HG02798 (cell line): ENCODE measurements at regions not wholly inside any gene's neighbourhood (a gene's known extent, or its start where the extent isn't known, plus 50 kb on each side); places are given as distances from the start of the nearest gene placed in this dataset.
"Not testable (repeated sequence)": the region's sequence is repeated elsewhere in the genome, so short reads cannot be mapped to it uniquely, and the experiment has no call there.

Source experiments
- ATAC-seq: cut with Tn5 transposase; IDR thresholded peaks from one replicate; pipeline ENCODE4 v1.9.1; 2021; ENCODE audit warnings: mild to moderate bottlenecking; ENCODE audit not compliant: unreplicated experiment, poor library complexity

DNA sequence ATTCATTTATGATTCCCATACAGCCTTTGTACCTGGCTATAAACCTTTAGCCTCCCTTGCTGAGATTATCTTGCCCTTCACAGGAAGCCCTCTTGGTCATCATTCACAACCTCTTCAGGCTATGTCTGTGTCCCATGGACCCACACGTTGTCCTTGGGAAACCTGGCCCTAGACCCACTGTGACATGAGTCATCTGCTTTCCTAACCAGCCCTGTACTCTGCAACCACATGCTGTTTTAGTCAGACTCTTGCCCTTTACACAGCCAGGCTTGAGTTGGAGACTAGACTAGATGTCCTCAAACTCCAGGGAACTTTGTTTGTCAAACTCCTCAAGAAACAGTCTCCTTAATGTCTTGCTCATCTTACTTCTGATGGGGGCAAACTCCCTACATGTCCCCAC is 229.3 kb upstream of the ZSWIM2 start:
- no peak for ATAC-seq

DNA sequence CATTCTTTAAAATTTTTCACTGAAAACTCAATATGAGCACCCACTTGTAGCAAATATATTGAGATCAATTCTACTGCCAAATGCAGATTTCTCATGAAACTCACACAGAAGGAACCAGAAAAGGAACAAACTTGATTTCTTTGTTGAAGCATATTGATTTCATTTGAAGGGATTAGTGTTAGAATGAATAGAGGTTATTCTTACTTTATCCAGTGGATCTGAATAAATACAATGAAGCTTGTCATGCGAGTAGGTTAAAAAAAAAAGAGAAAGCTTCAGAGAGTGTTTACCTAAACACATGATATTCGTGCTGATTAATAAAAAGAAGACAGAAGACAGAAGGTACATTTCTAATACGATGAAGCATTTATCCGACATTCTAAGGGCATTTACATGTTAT is 226.7 kb upstream of the ZSWIM2 start:
- no peak for ATAC-seq

DNA sequence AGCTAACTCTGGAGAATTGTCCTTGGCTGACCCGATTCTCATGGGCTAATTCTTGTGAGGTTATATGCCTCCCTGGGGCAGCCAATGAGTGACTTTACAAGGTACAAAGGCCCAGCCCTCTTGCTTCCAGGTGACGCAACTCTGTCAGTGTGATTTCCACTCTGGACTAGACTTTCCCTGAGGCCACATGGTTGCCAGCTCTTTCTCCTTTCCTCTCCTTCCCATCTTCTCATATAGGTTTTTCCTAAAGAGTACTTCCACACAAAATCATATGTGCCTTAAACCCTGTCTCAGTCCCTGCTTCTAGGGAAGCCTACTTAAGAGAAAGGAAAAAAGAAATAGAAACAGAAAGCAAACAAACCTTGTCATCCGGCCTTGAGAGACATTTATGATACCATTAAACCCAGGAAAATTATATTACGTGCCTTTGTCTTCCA is 226.2 kb upstream of the ZSWIM2 start:
- ATAC-seq = no peak

DNA sequence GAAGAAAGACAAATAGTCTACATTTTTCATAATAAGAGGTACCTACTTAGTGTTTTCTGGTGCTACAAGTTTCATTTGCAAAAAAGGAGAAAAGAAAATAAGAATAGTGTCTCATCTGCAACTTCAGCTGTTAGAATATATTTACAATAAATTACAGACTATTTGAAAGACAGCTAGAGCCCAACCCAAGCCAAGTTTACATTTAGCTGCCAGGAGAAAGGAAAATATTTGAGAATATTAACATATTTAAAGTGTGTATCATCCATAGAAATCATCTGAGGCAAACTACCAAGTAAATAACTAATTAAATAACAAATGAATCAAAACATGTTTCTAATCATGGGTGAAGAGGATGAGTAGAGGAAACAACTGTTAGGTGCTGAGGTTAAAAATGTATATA is 209.2 kb upstream of the ZSWIM2 start:
- ATAC-seq = no peak

DNA sequence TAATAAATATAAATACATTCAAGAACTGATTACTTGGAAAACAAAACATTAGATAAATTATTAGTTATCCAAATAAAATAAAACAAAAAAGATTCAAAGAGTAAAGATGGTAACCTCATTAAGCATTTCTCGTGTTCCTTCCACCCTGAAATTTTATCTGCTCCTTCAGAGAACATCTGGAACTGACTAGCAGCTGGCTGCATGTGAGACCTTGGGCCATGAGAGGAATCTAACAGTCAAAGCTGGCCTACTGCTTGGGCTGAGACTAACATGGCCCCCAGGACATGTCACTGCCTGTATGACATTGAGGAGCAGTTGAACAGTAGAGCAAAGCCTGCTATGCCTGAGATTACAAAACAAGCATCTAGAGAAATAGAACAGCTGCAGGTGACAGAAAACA is 208.5 kb upstream of the ZSWIM2 start:
- ATAC-seq = no peak

DNA sequence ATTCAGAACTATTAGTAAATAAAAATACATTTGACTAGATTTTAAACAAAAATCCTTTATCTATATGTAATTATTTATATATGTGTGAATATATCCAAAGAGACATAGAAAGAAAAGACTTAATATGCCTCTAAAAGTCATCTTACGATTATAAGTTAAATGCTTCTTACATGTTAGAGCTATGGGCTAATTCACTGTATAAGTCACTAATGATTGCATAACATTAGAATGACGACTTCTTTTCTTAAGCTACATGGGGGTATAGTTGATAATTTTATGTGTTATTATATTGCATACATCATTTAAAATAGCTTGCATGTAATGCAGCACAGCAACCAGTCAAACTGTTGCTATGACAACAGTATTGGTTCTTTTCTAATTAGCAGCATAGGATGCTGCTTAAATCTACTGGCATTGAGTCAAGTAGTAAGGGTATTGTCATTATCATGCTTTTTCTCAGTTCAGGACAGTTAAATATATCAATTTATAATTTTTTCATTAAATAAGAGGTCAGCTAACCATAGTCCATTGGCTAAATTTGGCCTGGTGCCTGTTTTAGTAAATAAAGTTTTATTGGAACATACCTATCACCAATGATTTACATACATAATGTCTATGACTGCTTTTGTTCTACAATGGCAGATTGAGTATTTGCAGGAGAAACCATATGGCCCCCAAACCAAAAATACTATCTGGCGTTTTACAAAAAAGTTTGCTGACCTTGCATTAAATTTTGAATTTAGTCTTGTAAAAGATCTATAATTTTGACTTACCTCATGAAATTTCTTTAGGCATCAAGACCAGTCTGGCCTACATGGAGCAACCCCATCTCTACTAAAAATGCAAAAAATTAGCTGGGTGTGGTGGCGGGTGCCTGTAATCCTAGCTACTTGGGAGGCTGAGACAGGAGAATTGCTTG is 207.7 kb upstream of the ZSWIM2 start:
- ATAC-seq = no peak

DNA sequence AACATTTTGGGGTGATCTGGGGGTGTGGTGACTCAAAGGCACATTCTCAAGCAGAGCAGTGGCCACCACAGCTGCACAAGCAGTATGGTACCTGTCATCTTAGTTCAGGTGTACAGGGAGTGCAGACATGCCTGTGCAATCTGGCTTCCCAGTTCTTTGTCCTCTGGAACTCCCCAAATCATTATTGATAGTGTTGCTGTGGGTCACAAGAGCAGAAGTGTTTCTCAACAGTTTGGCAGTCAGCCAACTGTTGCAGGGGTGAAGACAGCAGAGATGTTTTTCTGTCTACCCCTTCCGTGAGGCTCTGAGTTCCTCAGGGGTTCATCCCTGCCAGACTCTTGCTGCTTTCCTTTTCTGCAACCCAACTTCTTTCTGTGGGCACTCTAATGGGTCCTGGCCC is 206.5 kb upstream of the ZSWIM2 start:
- ATAC-seq = no peak

DNA sequence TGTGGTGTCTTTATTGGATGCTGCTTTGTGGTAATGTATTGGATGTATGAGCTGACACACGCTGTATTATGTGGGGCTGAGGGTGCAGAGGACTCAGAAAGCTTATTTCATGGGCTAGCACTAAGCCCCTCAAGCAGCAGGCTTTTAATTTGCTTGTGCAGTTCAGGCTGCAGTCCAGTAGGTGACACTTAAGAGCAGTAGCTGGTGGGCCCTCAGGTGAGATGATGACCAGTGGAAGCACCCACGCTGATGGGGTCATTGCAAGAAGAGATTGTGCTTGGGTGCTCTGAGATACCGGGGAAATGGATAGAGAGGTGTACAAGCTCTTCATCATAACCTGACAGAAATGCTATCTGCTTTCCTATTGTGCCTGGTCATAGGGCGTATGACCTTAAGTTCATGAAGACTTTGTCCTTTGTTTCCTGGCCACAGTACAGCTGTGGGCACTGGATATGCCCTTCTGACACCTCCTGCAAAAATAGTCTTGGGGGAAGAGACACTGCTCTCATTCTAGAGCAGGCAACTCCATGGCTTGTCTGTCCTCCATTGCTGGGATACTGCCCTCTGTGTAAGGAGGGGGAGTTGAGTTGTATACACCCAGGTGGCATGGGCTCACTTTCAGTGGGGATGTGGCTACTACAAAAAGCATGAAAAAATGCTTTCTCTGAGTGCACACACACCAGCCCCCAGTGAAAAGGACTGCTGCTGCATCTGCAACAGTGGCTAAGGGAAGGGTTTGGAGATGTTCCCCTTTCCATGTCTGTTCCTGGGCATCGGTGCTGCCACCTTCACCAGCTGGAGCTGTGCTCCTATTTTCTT is 205.7 kb upstream of the ZSWIM2 start:
- ATAC-seq = peak; percentile 35

DNA sequence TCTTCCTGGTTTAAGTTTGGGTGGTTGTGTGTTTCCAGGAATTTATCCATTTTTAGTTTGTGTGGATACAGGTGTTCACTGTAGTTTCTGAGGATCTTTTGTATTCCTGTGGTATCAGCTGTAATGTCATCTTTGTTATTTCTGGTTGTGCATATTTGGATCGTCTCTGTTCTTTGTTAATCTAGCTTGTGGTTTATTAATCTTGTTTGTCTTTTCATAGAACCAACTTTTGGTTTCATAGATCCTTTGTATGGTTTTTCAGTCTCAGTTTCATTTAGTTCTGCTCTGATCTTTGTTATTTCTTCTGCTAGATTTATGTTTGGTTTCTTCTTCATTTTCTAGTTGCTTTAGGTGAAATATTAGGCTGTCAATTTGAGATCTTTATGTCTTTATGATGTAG is 202.4 kb upstream of the ZSWIM2 start:
- ATAC-seq = peak; percentile 93

DNA sequence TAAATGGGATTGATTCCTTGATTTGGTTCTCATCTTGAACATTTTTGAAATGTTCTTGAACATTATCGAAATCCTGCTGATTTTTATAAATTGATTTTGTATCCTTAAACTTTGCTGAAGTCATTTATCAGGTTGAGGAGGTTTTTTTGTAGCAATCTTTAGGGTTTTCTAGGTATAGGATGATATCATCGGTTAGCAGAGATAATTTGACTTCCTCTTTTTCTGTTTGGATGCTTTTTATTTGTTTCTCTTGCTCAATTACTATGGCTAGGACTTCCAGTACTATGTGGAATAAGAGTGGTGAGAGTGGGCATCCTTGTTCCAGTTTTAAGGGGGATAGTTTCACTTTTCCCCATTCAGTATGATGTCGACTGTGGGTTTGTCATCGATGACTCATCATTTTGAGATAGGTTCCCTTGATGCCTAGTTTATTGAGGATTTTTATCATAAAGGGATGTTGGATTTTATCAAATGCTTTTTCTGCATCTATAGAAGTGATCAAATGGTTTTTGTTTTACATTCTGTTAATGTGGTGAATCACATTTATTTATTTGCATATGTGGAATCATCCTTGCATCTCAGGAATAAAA is 201.5 kb upstream of the ZSWIM2 start:
- no peak for ATAC-seq

DNA sequence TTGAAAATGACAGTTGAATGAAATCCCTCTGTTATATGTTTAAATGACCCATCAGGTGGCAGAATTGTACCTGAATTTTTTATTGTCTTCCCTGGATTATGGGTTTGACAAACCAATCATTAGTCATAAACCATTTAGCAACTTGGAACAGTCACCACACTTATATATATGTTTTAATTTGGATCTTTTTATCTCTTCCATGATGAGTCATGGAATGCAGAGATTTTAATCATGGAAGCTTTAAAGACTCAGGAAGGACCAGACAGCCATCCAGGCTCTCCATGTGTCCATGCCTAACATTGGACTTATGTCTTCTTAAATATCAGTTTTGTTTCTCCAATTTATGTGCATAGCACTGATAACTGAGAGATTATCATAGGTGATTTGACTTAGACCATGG is 188.3 kb upstream of the ZSWIM2 start:
- ATAC-seq = no peak

DNA sequence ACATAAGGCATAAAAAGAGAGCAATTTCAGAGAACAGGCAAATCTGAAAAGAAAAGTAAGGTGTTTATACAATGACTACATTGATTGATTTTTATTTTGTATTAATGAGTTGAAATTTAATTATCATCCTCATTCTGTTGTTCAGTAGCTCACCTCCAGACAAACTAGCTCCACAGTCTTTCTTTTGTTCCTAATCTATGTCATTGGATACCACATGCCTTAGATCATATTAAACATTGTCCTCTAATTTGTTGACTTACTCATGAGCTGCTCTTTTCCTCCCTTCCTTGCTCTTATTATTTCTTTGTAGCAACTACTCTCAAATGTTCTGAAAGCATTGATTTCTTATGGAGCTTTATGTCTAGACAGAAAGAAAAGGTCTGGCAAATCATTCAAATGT is 185.5 kb upstream of the ZSWIM2 start:
- no peak for ATAC-seq

DNA sequence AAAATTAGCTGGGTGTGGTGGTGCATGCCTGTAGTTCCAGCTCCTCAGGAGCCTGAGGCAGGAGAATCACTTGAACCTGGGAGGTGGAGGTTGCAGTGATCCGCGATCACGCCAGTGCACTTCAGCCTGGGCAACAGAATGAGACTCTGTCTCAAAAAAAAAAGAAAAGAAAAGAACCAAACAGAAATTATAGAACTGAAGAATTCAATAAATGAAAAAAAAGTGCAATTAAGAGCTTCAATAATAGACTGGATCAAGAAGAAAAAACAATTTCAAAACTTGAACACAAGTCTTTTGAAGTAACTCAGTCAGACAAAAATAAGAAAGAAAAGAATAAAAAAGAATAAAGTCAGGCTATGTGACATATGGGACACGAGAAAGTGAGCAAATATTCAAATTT is 175.8 kb upstream of the ZSWIM2 start:
- ATAC-seq = no peak

DNA sequence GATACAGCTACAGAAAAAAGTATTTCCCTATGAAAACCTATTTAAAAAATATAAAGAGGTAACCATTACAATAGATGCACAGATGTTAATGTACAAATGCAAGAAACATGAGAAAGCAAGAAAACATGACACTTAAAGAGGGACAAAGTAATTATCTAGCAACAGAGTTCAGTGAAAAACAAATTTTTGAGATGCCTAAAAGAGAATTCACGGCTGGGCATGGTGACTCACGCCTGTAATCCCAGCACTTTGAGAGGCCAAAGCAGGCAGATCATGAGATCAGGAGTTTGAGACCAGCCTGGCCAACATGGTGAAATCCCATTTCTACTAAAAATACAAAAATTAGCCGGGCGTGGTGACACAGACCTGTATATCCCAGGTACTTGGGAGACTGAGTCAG is 175.0 kb upstream of the ZSWIM2 start:
- not testable (repeated sequence) for ATAC-seq

DNA sequence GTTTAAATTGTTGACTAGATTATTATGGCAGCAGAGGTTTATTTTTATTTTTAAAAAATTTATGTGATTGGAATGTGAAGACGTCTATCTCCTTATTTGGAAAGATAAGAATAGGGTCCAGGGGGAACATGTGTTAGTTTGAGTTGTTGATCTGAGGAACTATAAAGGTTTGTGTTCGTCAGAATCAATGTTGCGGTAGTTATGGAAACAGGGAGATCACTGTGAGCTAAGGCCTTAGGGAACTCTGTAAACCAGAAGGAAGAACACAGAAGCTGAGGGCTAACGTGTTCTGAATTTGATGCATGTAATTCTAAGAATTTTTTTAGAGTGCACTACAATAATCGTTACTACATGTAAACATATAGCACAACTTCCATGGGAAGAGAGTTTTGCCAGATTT is 168.5 kb upstream of the ZSWIM2 start:
- ATAC-seq = no peak

DNA sequence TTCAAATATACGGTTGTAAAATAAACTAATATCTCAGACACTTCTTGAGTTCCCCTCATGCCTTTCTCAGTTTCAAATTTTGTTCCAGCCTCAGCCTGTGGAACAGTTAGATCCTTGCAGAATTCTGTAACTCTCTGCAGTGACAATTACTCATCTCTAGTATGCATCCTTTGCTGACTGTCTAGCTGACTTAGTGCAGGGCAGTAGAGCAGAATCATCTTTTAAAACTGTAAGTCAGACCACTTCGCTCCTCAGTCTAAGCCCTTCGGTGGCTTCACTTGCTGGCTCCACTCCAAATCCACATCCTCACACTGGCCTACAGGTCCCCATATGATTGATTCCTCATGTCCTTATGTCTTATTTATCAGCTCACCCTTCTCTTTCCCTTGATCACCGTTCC is 164.1 kb upstream of the ZSWIM2 start:
- no peak for ATAC-seq

DNA sequence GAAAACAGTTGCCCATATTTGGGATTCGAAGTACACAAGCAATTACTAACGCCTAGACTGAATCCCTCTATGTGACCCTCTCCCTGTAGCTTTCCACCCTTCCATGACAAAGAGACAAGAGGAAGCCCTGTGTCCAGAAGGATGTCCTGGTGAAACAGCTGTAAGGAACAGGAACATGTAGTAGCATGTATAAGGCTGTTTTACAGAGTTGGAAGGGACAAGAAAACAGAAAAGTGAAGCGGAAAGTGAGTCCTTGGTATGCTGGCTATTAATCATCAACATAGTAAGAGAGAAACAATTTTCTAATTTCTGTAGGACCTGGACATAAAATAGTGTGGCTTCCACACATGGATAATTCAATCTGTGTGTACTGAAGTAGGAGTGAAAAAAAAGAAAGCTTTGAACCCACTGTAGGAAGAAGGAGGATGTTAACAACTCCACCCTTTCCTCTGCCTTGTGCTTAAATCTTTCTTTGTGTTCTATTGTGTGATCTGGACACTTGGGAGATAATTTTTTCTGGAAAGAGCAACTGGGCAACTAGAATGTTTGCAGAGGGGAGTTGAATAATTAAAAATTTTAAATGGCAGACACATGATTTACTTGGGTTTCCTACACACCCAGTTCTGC is 162.3 kb upstream of the ZSWIM2 start:
- no peak for ATAC-seq

DNA sequence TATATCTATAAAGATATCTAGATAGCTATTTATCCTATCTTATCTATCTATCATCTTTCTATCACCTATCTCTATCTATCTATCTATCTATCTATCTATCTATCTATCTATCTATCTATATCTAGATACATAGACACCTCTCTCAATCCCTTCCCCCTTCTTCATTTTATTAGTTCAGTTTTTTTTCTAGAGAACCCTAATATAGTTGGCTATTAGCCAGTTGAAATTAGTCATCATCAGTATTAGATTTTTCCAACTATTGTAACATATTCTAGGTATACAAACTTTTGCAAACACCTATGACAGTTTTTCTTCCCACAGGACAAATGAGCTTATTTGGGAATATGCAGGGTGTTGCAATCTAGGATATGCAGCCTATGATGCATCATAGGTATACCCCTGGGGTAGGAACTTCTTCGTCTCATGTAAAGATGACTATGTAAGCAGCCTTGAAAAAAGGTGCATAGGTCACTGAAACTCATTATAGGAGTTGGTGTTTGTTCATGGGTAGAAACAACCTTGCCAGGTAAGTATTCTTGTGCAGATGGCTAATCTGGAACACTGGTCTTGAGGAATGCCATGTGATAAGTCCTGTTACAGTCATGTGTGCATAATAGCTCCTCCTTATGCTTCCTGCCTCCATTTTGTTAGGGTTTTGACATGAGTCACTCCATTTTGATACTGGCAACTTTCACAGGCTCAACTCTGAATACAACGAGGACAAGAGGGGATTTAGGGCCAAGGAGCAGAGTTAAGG is 160.7 kb upstream of the ZSWIM2 start:
- ATAC-seq = no peak

DNA sequence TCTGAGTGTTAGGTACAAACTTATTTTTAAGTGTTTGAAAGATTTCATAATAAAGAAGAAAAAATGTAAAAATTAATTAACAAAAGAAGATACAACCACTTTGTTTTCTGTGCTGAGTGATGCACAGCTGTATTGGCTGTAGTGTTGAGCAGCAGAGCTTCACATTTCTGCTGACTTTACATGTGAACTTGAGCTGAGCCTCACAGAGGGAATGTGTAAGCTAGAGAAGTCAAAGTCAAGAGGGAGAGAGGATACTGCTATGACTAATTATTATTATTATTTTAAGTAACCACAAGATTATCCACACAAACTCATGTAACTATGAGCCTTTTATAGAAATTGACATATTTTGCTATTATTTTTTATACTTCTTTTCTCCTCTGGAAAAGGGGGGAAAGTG is 159.1 kb upstream of the ZSWIM2 start:
- ATAC-seq = no peak

DNA sequence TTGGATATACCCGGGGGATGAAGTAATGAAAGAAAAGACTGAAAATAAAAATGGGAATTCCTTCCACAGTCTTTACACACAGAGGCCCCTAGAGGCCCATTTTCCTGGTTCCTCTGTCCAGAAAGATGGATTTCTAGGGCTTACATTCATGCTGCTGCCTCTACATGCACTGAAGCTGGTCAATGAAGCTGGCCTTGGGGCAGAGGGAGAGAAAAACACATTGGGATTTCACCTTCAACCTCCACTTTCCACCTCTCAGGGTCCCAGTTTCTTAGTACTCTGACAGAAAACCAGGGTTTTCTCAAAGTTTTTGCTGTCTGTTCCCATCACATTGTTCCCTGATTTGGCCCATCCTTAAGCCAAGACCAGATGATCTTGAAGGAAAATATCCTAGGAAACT is 154.6 kb upstream of the ZSWIM2 start:
- no peak for ATAC-seq
